Spleen (tissue), 7 donors: ENCODE measurements at regions not wholly inside any gene's neighbourhood (a gene's known extent, or its start where the extent isn't known, plus 50 kb on each side); places are given as distances from the start of the nearest gene placed in this dataset.

Experiments used
- CTCF ChIP-seq, 11 experiments: fragments of 200-600 bp in 7 of 11; fragments of 450-650 bp in 4 of 11; sonication (generic) in 4 of 11; IDR thresholded peaks in 8 of 11; conservative IDR thresholded peaks in 3 of 11; 1 replicate in 7 of 11; 2 replicates in 4 of 11; pipeline versions ENCODE4 v1.4.0 to v1.8.0; 2016 to 2021; ENCODE audit warnings: antibody characterized with exemption in 11 of 11, inconsistent platforms in 4 of 11, mild to moderate bottlenecking in 1 of 11
- POLR2A ChIP-seq, 3 donors: fragments of 450-650 bp; IDR thresholded peaks; one replicate each; pipeline ENCODE4 v1.5.1; 2017; ENCODE audit warnings: antibody characterized with exemption in 3 of 3, mild to moderate bottlenecking in 1 of 3
- POLR2AphosphoS5 ChIP-seq, 3 donors: sonication (generic); formaldehyde crosslinking; IDR thresholded peaks; one replicate each; pipeline ENCODE4 v1.5.1; 2017; ENCODE audit warnings: antibody characterized with exemption in 3 of 3
- donor health status: DM: no; HTN: no; CAD: no; lungs with moderate emphysema.
- donor health status: DM: no; HTN: no; CAD: no.
- donor health status: DM: no; HTN: no; CAD: no.

- TF ChIP-seq CTCF (IDR thresholded peaks at IDR 0.05 in 8 of 11, conservative IDR thresholded peaks at IDR 0.05 in 3 of 11): no peak
- TF ChIP-seq POLR2A (IDR thresholded peaks at IDR 0.05): no peak
- no peak for TF ChIP-seq POLR2AphosphoS5 (IDR thresholded peaks at IDR 0.05)
Measured at GRCh38 chr7:50834031-50834535, 51.4 kb upstream of the GRB10 start.
